ENCODE measurements at regions not wholly inside any gene's neighbourhood (a gene's known extent, or its start where the extent isn't known, plus 50 kb on each side); places are given as distances from the start of the nearest gene placed in this dataset.

DNA sequence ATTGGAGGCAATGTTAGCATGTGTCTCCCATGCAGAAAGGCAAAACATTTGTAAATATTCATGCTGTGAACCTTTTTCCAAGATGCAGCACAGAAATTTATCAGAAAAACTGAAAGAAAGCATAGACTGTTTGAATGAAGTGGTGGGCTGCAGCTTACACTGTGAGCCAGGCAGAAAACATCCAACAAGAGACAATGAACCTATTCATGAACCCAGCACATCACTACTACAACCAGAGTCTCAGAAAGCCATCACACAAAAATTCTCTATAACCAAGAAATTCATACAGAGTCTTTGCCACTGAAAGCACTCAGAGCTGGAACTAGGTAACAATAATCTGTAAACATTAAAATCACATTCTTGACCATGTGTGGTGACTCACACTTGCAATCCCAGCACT lies 448.9 kb downstream of the UQCRFS1 start:
- TF ChIP-seq EP300 (IDR thresholded peaks at IDR 0.05), result no peak
- TF ChIP-seq CTCF (IDR thresholded peaks at IDR 0.05), result no peak
- TF ChIP-seq POLR2A (IDR thresholded peaks at IDR 0.05), result no peak
- no peak for TF ChIP-seq POLR2AphosphoS5 (IDR thresholded peaks at IDR 0.05)

Data from sigmoid colon (tissue), 4 donors.